ENCODE measurements at regions not wholly inside any gene's neighbourhood (a gene's known extent, or its start where the extent isn't known, plus 50 kb on each side); places are given as distances from the start of the nearest gene placed in this dataset.
"Not testable (repeated sequence)": the region's sequence is repeated elsewhere in the genome, so short reads cannot be mapped to it uniquely, and the experiment has no call there.

GRCh38 chr2:58769864-58770234 is 528.7 kb upstream of the FANCL start:
- DNase-seq (ENCODE audit: low spot score) = no peak

- DNase-seq (ENCODE audit: low spot score) = no peak
Observed at GRCh38 chr2:58769111-58769863, 528.2 kb upstream of the FANCL start.

DNA sequence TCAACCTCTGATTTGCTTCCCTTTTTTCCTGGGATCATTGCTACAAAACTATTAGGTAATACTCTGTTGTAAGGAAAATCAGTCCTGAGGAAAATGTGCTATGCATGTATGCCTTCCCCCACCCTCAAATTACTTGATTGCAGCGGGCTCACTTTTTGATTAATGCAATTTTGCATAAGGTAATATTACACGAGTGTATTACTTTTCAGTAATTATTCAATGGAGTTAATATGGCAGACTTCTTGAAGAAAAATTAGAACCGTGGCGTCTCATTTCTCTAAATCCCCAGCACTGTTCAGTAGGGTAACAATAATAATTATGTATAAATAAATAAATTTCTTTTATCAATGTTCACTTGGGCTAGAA is 527.6 kb upstream of the FANCL start:
- DNase-seq (ENCODE audit: low spot score) = no peak

GRCh38 chr2:58767828-58768714 is 526.9 kb upstream of the FANCL start:
- no peak for DNase-seq (ENCODE audit: low spot score)

- no peak for DNase-seq (ENCODE audit: low spot score)
Observed at GRCh38 chr2:58764338-58765104, 523.4 kb upstream of the FANCL start.

- peak; percentile 54 for DNase-seq (ENCODE audit: low spot score)
Observed at GRCh38 chr2:58762176-58762781, 521.2 kb upstream of the FANCL start.

DNA sequence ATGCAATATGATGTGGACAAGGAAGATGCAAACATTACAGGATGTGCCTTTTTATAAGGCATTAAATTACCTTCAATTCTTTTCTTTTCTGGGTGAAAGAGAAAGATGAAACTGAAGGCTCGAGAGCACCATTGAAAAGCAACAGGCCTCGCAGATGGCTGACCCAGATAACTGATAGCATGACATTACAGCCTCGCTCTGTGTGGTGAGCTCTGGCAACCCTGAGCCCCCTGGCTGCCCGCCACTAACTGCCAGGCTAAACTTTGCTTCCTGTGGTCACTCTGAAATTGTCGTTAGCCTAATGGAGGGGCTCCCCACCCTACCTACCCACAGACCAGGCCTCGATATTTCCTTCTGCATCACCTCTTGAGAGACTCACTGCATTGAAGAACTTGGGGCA is 516.8 kb upstream of the FANCL start:
- no peak for DNase-seq (ENCODE audit: low spot score)

GRCh38 chr2:58756336-58756735 is 515.2 kb upstream of the FANCL start:
- no peak for DNase-seq (ENCODE audit: low spot score)

- DNase-seq (ENCODE audit: low spot score) = not testable (repeated sequence)
Observed at GRCh38 chr2:58752507-58752906, 511.4 kb upstream of the FANCL start.

GRCh38 chr2:58751676-58752075 is 510.6 kb upstream of the FANCL start:
- not testable (repeated sequence) for DNase-seq (ENCODE audit: low spot score)

- no peak for DNase-seq (ENCODE audit: low spot score)
Observed at GRCh38 chr2:58749041-58749440, 507.9 kb upstream of the FANCL start.

DNA sequence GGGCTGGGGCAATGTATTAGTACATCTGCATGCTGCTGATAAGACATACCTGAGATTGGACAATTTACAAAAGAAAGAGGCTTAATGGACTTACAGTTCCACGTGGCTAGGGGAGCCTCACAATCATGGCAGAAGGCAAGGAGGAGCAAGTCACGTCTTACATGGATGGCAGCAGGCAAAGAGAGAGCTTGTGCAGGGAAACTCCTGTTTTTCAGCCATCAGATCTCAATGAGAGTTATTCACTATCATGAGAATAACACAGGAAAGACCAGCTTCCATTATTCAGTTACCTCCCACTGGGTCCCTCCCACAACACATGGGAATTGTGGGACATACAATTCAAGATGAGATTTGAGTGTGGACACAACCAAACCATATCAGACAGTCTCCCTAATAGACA is 504.2 kb upstream of the FANCL start:
- DNase-seq (ENCODE audit: low spot score) = not testable (repeated sequence)

DNA sequence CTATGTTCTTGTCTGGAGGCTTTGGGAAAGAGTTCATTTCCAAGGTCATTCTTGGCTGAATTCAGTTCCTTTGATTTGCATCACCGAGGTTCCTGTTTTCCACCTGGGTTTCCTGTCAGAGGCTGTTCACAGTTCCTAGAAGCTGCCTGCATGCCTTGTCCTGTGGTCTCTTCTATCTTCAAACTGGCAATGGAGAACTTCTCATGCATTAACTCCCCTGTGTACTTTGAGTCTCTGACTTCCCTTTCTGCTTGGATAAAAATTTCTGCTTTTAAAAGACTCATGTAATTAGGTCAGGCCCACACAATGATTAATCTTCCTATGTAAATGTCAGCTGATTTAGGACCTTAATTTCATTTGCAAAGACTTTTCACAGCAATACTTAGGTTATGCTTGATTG is 499.3 kb upstream of the FANCL start:
- DNase-seq (ENCODE audit: low spot score) = no peak

- no peak for DNase-seq (ENCODE audit: low spot score)
Observed at GRCh38 chr2:58739033-58739432, 497.9 kb upstream of the FANCL start.

- DNase-seq (ENCODE audit: low spot score) = no peak
Observed at GRCh38 chr2:58734365-58734764, 493.2 kb upstream of the FANCL start.

- DNase-seq (ENCODE audit: low spot score) = no peak
Observed at GRCh38 chr2:58732999-58733398, 491.9 kb upstream of the FANCL start.

DNA sequence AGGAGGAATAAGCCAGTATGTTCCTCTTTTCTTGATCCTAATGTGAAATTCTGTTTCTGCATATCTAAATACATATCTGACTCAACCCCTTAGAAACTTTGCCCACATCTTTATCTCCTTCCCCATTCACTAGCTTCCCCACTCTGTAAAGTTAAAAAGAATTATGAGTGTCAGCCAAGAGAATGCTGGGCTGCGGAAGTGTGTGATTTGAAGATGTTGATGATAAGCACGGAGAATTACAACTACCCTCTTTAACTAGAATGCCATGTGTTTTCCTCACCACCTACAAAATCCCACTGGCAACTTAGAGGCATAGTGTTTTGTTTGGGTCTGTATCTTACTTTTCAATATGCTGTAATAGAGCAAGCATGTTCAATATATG is 490.4 kb upstream of the FANCL start:
- DNase-seq (ENCODE audit: low spot score) = no peak

DNA sequence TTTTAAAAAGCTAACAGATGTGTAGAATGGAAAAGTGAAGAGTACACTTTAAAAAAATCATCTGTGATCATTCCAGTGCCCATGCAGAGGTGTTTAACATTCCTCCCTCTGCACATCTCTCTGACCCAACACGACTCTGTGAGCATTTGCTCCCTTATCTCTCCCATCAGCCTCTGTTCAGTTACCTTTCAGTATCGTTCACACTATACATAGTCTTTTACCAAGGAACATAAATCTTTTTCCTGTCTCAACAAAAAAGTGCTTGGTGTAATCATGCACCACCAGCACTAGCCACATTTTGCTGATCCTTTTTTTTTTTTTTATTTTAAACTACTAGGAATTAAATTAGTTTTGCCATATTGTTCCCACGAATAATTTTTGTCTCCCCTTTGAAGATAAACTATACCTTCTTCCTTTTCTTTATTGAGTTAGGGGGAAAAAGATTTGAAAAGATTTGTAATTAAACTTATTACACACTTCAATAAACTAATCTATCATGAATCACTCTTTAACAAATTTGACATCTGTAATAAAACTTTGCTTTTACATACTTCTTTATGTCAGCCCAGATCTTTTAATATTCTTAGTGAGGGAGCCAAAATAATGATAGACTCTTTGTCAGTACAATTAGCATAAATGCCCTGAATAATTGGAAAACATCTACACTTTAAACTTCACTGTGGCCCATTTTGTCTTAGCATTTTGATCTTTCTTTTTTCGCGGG is 489.8 kb upstream of the FANCL start:
- DNase-seq (ENCODE audit: low spot score) = no peak

- DNase-seq (ENCODE audit: low spot score) = no peak
Observed at GRCh38 chr2:58727981-58728656, 487.0 kb upstream of the FANCL start.

GRCh38 chr2:58721912-58722591 is 480.9 kb upstream of the FANCL start:
- DNase-seq (ENCODE audit: low spot score) = no peak
